HG03064 (cell line): ENCODE measurements at regions not wholly inside any gene's neighbourhood (a gene's known extent, or its start where the extent isn't known, plus 50 kb on each side); places are given as distances from the start of the nearest gene placed in this dataset.

Experiments
- ATAC-seq: cut with Tn5 transposase; IDR thresholded peaks from one replicate; pipeline ENCODE4 v1.9.1; 2021; ENCODE audit warnings: low read depth; ENCODE audit not compliant: unreplicated experiment

DNA sequence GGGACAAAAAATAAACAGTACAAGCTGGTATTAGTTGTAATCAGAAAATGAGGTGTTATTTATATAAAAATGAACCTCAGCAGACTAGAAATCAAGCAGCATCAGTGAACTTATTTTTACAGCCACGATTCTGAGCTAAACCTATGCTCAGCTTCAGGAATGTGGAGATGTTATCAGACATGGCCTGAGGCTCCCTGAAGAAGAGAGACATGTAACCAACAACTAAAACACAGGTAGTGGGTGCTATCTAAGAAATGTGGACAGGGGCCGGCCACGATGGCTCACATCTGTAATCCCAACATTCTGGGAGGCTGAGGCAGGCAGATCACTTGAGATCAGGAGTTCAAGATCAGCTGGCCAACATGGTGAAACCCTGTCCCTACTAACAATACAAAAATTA is 534.3 kb downstream of the VRK1 start:
- no peak for ATAC-seq

DNA sequence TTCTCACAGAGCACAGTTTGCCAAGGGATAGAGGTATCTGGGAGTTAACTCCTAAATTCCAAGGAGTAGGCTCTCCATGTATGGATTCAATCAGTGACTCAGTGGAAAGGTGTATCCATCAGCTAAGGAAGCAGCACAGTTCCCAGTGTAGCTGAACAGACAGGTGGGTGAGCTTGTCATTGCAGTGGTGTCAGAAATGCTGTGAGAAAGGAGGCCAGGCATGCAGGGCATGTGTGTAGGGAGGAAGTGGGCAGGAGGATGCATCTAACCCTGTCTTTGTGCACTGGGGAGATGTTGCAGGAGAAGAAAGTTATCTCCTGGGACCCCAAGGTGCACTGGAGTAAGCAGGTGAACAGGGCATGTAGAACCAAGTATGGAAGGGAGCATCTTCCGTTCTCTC is 539.0 kb downstream of the VRK1 start:
- no peak for ATAC-seq

DNA sequence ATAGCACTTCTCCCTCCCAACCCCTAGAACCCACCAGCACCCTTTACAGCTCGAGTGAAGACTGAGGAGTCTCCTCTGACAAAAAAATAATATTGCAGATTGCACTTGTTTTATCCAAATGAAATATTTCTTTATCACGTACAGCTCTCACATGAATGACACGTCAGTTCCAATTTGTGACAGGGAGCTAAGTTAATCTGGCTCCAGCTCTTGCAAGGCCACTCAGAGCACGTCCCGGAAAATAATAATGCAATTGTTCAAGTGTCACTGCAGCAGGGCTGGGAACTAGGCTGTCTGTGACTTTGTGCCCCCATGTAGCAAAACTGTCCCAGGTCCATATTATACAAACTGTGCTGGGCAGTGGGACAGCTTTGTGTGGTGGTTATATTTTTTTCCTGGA is 539.6 kb downstream of the VRK1 start:
- ATAC-seq: no peak

DNA sequence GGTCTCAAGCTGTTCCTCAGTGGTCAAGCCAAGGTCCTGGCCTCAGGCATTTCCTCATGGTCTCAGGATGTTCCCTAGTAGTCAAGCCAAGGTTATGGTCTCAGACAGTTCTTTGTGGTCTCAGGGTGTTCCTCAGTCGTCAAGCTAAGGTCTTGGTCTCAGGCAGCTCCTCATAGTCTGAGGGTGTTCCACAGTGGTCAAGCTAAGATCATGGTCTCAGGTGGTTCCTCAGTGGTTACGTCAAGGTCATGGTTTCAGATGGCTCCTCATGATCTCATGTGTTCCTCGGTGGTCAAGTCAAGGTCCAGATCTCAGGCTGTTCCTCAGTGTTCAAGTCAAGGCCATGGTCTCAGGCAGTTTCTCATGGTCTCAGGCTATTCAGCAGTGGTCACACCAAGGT is 540.1 kb downstream of the VRK1 start:
- ATAC-seq: no peak

DNA sequence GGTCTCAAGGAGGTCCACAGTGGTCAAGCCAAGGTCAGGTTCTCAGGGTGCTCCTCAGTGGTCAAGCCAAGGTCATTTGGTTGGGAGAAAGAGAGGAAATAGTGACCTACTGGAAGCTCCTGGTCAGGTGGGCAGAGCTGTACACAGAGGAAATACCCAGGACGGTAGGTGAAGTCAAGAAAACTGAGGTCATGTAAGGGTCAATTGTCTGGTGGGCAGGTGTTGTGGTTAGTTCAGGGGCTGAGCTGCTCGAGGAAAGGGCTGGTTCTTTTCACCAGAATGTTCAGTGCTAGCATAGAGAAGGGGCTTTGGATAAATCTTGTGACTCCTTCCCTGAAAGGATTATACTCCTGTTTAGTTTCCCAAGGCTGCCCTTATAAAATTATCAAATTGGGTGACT is 540.5 kb downstream of the VRK1 start:
- no peak for ATAC-seq

DNA sequence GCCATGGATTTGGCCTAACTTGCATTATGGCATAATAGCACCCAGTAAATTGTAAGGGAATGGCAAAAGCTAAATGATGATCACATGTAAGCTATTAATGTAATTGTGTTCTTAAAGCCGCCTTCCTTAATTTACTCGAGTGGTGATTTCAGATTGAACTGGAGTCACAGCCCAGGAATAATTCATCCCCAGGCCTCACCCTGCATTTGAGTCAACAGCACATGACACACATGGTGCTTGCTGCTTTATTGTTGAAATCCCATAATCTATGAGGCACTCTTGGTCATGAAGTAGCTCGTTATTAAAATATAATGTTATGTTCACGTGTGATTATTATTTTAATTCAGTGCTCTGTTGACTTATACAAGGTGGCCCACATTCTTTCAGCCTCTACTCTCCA is 547.5 kb downstream of the VRK1 start:
- no peak for ATAC-seq

DNA sequence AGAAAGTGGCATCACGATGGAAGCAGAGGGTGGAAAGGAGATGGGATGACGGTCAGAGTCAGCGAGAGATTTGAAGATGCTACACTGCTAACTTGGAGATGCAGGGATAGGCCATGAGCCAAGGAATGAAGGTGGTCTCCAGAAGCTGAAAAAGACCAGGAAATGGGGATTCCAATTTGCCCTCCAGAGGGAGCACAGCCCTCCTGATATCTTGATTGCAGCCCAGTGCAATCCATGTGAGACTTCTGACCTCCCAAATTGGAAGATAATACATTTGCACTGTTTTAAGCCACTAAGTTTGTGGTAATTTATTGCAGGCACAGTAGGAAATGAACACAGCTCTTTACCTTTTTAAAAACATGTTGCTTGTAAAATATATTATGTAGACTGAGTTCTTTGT is 549.5 kb downstream of the VRK1 start:
- ATAC-seq: no peak

DNA sequence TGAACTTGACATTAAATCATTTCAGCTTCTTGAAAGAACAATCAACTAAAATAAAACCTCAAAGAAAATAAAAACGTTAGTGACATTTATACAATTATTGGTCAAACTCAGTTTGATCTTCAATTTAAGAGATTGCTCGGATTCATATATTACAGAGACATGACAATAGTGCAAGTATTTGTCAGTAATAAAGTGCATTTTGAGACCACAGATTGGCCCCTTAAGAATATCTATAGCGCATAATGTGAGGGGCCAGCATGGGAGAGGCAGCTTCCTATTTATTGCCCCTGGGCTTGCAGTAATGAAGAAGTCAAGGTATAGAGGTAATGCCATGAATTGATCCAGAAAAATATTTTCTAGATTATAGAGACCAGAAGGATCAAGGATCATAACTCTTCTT is 552.3 kb downstream of the VRK1 start:
- no peak for ATAC-seq

DNA sequence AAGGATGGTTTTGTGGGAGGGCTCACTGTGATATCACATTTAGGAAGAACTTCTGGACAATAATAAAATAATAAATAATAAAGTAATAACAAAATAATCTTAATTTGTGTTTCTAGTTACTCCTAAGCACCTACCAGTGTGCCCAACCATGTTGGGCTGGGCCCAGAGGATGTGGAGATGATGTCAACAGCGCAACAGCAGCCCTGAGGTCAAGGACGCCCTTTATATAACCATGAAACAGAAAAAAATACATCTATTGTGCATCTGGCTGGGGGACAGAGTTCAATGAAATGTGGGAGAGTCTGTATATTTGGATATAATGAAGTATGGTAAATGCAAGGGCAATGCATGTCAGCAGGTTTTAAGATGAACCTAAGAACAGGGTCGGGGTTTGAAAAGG is 552.8 kb downstream of the VRK1 start:
- ATAC-seq: no peak

DNA sequence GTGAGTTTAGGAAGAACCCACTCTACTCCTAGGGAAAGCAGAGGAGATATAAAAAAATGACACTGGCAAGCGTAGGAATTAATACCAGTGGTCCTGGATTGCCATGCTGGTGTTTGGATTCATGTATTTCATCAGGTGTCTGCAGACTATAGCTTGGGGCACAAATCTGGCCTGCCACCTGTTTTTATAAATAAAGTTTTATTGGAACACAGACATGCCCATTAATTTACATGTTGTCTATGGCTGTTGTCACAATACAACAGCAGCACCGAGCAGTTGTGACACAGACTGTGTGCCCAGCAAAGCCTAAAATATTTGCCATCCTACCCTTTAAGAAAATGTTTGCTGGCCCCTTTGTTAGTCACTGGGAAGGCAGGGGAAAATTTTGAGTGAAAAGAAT is 553.2 kb downstream of the VRK1 start:
- no peak for ATAC-seq

DNA sequence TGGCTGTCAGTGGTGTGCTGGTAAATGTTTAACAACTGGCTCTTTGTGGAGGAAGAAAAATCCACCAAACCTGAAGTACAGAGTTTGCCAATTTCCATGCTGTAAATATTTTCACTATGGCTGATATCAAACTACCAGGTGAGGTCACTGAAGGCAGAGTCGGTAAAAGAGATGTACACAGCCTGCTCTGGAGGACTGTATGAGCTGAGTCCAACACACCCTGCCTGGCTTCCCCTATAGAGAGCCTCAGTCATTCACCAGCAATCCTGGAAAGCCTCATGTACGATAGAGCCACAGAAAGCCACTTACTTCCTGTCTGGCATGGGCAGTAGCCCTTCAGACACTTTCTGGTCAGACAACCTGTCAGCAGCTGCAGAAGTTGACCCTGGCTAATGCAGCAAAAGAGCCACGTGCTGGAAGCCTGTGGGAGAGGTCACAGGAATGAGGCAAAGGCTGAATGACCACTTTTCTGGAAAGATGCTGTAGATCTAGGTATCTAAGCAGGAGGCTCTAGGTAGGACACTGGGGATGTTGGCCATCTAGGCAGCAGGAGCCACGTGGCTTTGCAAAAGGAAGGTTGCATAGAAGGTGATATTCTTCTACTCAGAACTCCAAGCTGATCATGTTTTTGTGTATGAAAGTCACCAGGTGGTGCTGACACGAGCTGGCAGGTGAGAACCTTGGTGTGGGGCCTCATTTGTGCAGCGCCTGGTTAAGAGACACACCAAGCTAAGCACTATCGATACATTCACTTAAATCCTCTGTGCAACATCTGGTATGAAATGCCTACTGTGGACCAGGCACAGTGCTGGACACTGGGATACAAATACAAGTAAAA is 553.9 kb downstream of the VRK1 start:
- no peak for ATAC-seq

DNA sequence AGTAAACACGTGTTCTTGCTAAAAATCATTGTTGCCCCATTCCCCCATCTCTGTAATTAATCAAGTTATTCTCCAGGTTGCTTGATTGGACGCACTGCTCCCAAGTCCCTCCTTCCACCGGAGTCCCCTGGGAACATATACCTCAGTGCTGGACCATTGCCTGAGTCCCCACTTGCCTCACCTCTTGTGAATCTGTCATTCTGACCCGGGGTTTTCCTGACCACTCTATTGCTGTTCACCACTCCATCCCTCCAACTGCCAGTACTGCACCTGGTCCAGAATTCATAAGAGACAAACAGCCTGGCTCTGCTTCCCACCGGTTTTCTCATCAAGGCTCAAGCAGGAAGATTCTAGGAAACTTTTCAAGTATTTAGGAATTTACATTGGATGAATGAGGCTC is 555.9 kb downstream of the VRK1 start:
- ATAC-seq: no peak

DNA sequence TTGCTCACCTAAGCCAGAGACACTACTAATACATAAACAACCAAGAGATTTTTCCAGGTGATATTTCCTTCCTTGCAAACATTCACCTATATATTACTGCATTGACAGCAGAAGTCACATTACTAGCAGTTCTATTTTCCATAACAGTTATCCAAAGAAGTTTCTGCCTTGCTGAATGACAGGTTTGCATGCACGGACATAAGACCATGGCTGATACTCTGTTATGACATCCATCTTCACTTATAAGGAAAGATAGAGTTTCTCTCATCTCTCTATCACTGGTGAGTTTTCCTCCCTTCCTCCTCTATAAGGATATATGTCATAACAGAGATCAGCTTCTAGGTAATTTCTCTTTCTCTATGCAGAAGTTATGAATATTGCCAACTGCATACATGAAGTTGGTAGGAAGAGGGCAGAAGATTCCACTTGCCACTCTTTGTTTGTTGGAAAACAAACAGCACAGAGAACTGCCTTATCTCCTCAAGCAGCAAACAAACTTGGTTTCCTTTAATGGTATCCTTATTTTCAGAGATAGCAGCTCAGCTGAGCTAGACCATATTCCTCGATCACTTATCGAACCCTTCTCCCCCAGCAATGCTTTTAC is 557.0 kb downstream of the VRK1 start:
- ATAC-seq: no peak

DNA sequence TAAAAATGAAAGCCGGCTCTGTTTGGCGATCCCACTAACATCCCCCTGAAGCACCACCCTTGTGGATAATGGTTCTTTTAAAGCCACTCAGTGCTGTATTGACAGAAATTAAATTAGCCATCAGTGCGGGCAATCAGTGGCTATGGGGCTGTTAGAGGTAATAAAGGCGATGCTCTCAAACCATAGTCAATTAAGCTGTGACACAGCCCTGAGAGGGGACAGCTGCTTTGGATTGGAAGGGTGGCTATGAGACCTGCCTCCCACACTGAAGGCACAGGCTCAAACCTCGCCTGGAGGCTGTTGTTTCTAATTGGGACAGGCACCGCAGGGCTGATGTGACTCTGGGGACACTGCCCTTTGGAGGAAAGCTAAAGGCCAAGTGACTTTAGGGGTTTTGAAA is 562.2 kb downstream of the VRK1 start:
- no peak for ATAC-seq

DNA sequence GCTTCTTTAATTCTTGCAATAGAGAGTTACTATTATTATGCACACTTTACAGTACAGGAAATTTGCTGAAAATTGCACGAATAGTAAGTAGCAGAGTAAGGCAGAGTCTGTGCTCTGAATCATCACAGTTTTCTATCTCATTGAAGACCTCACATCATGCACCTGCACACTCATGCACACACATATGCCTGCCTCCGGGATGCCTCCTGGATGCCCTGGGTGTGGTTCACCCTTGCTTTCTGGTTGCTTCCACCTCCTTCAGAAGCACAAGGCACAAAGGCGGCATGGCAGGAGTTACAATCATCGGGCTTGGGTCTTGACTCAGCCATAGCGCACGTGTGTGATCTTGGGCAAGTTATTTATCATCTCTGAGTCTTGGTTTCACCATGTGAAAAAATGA is 564.0 kb downstream of the VRK1 start:
- ATAC-seq: no peak

DNA sequence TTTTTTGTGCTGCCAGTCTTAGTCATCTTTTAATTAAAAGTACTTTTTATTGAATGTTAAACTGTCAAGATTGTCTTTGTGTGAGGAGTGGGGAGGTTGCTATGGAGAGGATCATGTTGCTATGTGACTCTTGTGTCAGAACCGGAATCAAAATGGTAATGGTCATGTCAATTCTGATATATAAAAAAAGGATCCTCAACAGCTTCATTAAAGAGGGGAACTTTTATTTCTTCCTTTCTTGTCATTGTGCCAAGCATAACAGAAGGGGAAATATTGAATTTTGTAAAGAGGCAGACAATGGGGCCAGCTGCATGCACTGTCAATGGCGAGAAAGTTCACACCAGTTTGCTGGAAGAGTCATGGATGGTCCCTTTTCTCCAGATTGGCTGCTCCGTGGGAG is 564.8 kb downstream of the VRK1 start:
- no peak for ATAC-seq

DNA sequence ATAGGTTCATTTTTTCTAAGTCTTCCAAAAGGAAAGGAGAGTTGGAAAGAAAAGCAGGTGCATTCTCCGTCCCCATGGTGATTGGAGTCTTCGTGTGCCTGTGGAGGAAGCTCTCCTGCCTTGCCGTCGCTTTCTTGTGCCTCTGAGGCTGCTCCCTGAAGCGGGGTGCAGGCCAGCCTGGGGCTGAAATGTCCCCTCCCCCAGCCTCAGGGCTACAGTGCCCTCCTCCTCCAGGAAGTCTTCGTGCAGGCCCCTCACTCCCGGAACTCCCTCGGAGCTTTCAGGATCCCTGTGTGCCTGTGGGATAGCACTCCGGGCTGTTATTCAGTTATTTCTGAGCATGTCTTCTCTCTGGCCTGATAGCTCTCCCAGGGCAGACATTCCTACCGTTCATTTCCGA is 569.2 kb downstream of the VRK1 start:
- ATAC-seq: no peak

DNA sequence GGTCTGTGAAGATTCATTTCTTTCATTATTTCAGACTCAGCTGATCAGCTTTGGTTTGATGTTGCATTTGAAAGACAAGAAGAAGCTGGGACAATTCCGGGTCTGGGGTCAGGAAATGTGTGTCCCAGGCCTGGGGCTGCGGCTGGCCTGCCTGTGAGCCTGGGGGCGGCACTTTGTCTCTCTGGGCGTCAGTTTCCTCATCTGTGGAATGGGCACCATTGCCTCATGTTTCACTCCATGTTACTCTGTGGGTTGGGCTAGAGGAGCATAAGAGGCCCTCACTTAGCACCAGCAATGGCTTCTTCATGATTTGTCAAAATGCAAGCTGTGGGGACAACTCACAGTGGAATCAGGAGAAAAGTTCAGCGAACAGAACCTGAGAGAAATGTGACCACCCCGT is 570.1 kb downstream of the VRK1 start:
- no peak for ATAC-seq

DNA sequence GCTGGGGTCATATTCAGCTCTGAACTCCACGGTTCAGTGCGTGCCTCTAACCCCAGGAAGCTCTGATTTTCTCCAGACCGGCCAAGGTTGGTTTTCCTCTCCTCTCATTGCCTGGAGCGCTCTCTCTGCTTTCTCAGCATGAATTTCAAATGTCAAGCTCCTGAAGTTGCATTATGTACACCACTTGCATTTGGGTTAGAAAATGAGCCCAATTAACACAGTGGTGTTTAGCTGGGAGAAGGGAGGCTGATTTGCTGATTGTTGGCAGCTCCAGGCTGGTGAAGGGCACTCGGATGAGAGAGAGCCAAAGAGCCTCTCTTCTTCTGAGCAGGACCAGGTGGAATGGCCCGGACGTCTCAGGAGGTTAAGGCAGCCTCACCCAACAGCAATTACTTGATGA is 570.9 kb downstream of the VRK1 start:
- no peak for ATAC-seq

DNA sequence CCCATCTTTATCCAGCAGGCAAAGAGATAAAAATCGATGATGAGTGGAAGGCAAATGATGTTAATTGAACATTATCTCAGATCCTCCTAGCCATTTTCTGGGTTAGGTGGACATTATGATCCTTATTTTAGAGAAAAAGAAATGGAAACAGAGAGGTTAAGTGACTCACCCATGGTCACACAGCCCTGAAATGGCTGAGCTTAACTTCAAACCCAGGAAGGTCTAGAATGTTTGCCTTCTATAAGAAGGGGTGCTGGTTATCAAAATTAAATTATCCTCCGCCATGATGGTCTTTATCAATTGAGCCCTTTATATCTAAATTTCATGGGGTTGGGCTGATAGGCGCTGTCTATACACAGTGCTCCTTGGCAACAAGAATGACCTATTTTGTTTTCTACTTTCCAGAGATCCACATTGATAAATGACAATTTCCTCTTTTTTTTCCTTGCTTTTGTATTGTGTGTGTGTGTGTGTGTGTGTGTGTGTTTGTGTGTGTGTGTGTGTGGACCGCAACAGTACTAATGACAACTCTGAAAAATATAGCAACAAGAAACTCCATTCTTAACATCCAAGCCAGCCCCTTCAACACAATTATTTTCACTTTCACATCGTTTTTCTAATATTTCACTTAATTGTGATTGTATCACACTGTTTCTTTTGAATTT is 571.9 kb downstream of the VRK1 start:
- no peak for ATAC-seq

DNA sequence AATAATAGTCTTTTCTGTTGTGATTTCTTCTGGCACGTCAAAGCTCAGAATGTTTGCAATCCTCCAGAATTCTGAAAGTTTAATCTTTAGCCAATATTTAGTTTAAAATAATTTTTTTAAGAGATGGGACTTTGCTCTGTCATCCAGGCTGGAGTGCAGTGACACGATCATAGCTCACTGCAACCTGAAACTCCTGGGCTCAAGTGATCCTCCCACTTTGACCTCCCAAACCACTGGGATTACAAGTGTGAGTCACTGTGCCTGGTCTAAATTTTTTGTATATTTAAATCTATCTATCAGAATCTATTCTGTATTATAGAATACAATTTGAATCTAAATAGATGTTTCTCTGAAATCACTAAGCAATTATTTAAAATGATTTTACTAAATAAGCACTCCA is 572.7 kb downstream of the VRK1 start:
- no peak for ATAC-seq

DNA sequence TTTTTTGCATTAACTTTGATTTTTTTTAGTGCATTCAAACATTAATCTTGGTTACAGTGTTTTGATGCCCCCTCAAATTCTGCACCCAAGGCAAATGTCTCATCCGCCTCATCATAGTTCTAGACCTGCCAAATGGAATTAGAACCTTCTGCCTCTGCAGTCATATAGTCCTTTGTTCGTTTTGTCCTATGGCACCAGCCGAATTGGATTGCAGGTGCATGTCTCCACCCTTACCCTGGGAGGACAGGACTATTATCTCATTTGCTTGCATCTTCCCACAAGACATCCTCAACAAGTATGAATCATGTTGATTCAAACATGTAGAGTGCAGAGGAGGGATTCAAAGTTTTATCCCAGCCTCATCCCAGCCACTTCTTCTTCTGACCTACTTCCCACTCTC is 579.1 kb downstream of the VRK1 start:
- no peak for ATAC-seq
